Astrocyte (in vitro differentiated cells and primary cell): ENCODE measurements at regions not wholly inside any gene's neighbourhood (a gene's known extent, or its start where the extent isn't known, plus 50 kb on each side); places are given as distances from the start of the nearest gene placed in this dataset.

Source experiments
- CTCF ChIP-seq: IDR thresholded peaks from 2 replicates; pipeline ENCODE4 v1.5.1; 2011; ENCODE audit warnings: low read depth, mild to moderate bottlenecking, inconsistent platforms, low read length, moderate library complexity; ENCODE audit not compliant: insufficient read depth
- EZH2 ChIP-seq: IDR thresholded peaks from 2 replicates; pipeline ENCODE4 v1.6.1; 2012; ENCODE audit warnings: mild to moderate bottlenecking, low read length, inconsistent platforms; ENCODE audit not compliant: insufficient read depth

- TF ChIP-seq CTCF (no peak), EZH2 (no peak)
These were observed 751.9 kb upstream of the NEGR1 start for GRCh38 chr1:73034271-73034670.
